ENCODE measurements at regions not wholly inside any gene's neighbourhood (a gene's known extent, or its start where the extent isn't known, plus 50 kb on each side); places are given as distances from the start of the nearest gene placed in this dataset.

DNA sequence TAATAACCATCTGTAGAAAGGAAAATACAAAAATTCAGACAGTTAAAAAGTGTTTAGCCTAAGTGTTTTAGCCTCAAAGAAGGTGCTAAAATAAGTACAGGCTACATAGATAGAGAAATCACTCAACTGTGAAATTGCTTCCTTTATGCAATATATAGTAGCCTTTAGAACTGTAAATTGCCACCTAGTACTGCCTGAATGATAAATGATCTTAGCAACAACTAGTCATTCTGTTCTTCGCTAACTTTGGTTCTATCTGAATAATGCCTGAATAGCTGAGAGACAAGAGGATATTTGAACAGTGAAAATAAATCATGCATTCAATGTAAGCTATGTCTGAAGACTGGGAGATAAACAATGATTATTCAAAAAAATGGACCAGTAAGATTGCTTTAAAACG lies 603.3 kb upstream of the PTCHD4 start:
- TF ChIP-seq ZC3H10 (CRISPR knock-in tag; IDR thresholded peaks at IDR 0.05) (no peak), TCF4 (CRISPR knock-in tag; IDR thresholded peaks at IDR 0.05; ENCODE audit: borderline replicate concordance) (no peak), SNAI2 (CRISPR knock-in tag; IDR thresholded peaks at IDR 0.05) (no peak), ZNF565 (CRISPR knock-in tag; conservative IDR thresholded peaks at IDR 0.05; ENCODE audit: low read depth) (no peak), ZFP30 (CRISPR knock-in tag; IDR thresholded peaks at IDR 0.05) (no peak), OSR1 (CRISPR knock-in tag; IDR thresholded peaks at IDR 0.05) (no peak), PPARA (CRISPR knock-in tag; IDR thresholded peaks at IDR 0.05; ENCODE audit: borderline replicate concordance) (no peak), ZNF70 (CRISPR knock-in tag; IDR thresholded peaks at IDR 0.05) (no peak), TOX (CRISPR knock-in tag; IDR thresholded peaks at IDR 0.05; ENCODE audit: borderline replicate concordance) (no peak), ISL1 (CRISPR knock-in tag; IDR thresholded peaks at IDR 0.05) (no peak), CSDC2 (CRISPR knock-in tag; IDR thresholded peaks at IDR 0.05) (no peak)
- TF ChIP-seq, protein P1, sequence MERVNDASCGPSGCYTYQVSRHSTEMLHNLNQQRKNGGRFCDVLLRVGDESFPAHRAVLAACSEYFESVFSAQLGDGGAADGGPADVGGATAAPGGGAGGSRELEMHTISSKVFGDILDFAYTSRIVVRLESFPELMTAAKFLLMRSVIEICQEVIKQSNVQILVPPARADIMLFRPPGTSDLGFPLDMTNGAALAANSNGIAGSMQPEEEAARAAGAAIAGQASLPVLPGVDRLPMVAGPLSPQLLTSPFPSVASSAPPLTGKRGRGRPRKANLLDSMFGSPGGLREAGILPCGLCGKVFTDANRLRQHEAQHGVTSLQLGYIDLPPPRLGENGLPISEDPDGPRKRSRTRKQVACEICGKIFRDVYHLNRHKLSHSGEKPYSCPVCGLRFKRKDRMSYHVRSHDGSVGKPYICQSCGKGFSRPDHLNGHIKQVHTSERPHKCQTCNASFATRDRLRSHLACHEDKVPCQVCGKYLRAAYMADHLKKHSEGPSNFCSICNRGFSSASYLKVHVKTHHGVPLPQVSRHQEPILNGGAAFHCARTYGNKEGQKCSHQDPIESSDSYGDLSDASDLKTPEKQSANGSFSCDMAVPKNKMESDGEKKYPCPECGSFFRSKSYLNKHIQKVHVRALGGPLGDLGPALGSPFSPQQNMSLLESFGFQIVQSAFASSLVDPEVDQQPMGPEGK (CRISPR knock-in tag; IDR thresholded peaks at IDR 0.05; ENCODE audit: borderline replicate concordance) = no peak
- TF ChIP-seq, protein P2, sequence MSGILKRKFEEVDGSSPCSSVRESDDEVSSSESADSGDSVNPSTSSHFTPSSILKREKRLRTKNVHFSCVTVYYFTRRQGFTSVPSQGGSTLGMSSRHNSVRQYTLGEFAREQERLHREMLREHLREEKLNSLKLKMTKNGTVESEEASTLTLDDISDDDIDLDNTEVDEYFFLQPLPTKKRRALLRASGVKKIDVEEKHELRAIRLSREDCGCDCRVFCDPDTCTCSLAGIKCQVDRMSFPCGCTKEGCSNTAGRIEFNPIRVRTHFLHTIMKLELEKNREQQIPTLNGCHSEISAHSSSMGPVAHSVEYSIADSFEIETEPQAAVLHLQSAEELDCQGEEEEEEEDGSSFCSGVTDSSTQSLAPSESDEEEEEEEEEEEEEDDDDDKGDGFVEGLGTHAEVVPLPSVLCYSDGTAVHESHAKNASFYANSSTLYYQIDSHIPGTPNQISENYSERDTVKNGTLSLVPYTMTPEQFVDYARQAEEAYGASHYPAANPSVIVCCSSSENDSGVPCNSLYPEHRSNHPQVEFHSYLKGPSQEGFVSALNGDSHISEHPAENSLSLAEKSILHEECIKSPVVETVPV (CRISPR knock-in tag; IDR thresholded peaks at IDR 0.05) = no peak
- TF ChIP-seq, protein P3, sequence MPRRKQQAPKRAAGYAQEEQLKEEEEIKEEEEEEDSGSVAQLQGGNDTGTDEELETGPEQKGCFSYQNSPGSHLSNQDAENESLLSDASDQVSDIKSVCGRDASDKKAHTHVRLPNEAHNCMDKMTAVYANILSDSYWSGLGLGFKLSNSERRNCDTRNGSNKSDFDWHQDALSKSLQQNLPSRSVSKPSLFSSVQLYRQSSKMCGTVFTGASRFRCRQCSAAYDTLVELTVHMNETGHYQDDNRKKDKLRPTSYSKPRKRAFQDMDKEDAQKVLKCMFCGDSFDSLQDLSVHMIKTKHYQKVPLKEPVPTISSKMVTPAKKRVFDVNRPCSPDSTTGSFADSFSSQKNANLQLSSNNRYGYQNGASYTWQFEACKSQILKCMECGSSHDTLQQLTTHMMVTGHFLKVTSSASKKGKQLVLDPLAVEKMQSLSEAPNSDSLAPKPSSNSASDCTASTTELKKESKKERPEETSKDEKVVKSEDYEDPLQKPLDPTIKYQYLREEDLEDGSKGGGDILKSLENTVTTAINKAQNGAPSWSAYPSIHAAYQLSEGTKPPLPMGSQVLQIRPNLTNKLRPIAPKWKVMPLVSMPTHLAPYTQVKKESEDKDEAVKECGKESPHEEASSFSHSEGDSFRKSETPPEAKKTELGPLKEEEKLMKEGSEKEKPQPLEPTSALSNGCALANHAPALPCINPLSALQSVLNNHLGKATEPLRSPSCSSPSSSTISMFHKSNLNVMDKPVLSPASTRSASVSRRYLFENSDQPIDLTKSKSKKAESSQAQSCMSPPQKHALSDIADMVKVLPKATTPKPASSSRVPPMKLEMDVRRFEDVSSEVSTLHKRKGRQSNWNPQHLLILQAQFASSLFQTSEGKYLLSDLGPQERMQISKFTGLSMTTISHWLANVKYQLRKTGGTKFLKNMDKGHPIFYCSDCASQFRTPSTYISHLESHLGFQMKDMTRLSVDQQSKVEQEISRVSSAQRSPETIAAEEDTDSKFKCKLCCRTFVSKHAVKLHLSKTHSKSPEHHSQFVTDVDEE (CRISPR knock-in tag; IDR thresholded peaks at IDR 0.05) = no peak
- TF ChIP-seq, protein P4, sequence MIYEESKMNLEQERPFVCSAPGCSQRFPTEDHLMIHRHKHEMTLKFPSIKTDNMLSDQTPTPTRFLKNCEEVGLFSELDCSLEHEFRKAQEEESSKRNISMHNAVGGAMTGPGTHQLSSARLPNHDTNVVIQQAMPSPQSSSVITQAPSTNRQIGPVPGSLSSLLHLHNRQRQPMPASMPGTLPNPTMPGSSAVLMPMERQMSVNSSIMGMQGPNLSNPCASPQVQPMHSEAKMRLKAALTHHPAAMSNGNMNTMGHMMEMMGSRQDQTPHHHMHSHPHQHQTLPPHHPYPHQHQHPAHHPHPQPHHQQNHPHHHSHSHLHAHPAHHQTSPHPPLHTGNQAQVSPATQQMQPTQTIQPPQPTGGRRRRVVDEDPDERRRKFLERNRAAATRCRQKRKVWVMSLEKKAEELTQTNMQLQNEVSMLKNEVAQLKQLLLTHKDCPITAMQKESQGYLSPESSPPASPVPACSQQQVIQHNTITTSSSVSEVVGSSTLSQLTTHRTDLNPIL (CRISPR knock-in tag; IDR thresholded peaks at IDR 0.05; ENCODE audit: low read depth) = no peak
- ATAC-seq = no peak

DNA sequence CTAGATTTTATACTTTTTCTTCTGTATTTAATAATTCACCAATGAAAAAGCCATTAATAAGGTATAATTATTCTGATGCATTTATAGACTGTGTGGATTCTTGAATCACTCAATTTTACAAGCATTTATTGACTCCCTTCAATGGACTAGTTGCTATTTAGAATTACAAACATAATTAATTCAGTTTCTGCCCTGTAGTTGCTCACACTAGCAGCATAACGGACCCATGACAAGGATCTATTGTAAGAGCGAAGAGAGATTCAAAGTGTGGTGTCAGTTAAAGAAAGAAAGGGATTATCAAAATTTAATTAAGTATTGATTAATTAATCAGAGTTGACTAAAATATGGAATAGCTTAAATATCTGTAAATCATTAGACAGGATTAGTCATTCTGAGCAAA lies 602.6 kb upstream of the PTCHD4 start:
- no peak for ATAC-seq
- TF ChIP-seq ISL1 (CRISPR knock-in tag; IDR thresholded peaks at IDR 0.05) = no peak

DNA sequence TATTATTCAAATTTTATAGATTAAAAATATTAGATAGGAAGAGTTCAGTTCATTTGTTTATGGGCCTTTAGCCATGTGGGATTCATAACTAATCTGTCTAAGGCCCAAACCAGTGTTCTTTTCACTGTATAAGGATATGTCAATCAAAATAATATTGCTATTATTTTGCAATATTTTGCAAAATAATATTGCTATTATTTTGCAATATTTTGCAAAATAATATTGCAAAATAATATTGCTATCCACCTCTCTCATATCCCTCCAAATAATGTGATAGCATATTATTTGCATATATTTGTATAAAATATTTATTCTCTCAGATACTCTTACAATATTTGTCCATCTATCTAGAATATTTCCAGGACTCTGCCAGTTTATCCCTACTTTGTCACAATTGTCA lies 595.3 kb upstream of the PTCHD4 start:
- TF ChIP-seq GLIS3 (CRISPR knock-in tag; IDR thresholded peaks at IDR 0.05) = no peak
- TF ChIP-seq ZNF565 (CRISPR knock-in tag; conservative IDR thresholded peaks at IDR 0.05; ENCODE audit: low read depth) = no peak
- TF ChIP-seq ZNF8 (CRISPR knock-in tag; IDR thresholded peaks at IDR 0.05) = no peak
- no peak for TF ChIP-seq RARB (CRISPR knock-in tag; IDR thresholded peaks at IDR 0.05)
- TF ChIP-seq ESRRG (CRISPR knock-in tag; IDR thresholded peaks at IDR 0.05) = no peak
- TF ChIP-seq, protein P4 (CRISPR knock-in tag; IDR thresholded peaks at IDR 0.05; ENCODE audit: low read depth) = no peak
- no peak for TF ChIP-seq SNAI2 (CRISPR knock-in tag; IDR thresholded peaks at IDR 0.05)
- TF ChIP-seq, protein P3 (CRISPR knock-in tag; IDR thresholded peaks at IDR 0.05) = no peak
- no peak for TF ChIP-seq OSR1 (CRISPR knock-in tag; IDR thresholded peaks at IDR 0.05)
- TF ChIP-seq PPARA (CRISPR knock-in tag; IDR thresholded peaks at IDR 0.05; ENCODE audit: borderline replicate concordance) = no peak
- TF ChIP-seq, protein P2 (CRISPR knock-in tag; IDR thresholded peaks at IDR 0.05) = no peak
- TF ChIP-seq, protein P5, sequence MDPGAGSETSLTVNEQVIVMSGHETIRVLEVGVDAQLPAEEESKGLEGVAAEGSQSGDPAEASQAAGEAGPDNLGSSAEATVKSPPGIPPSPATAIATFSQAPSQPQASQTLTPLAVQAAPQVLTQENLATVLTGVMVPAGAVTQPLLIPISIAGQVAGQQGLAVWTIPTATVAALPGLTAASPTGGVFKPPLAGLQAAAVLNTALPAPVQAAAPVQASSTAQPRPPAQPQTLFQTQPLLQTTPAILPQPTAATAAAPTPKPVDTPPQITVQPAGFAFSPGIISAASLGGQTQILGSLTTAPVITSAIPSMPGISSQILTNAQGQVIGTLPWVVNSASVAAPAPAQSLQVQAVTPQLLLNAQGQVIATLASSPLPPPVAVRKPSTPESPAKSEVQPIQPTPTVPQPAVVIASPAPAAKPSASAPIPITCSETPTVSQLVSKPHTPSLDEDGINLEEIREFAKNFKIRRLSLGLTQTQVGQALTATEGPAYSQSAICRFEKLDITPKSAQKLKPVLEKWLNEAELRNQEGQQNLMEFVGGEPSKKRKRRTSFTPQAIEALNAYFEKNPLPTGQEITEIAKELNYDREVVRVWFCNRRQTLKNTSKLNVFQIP (CRISPR knock-in tag; IDR thresholded peaks at IDR 0.05; ENCODE audit: borderline replicate concordance, low read depth) = no peak
- no peak for TF ChIP-seq CSDC2 (CRISPR knock-in tag; IDR thresholded peaks at IDR 0.05)
- ATAC-seq = no peak

All from SK-N-SH treated with all-trans-retinoic acid at 6 μM for 48 hours (cell line).